ENCODE measurements at regions not wholly inside any gene's neighbourhood (a gene's known extent, or its start where the extent isn't known, plus 50 kb on each side); places are given as distances from the start of the nearest gene placed in this dataset.

DNA sequence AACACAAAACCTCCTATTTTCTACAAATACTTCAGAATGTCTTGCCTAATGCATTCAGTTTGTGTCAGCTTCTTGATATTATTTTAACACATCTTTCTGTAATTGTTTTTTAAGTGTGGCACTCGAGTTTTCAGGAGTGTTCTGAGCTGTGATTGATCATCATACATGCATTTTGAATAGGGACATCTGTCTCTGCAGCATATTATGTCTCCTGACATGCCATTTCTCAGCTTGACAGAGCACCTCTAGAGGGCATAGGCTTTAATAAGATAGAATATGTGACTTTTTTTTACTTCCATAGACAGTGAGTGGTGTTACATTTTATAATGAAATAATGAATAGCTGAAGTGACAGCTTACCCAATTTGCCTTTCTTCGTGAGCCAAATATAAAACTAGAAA is 219.2 kb upstream of the HDAC9 start:
- WGBS (ENCODE audit: missing lambda C conversion rate): 13% methylated on average over 2 of the region's 2 CpGs
- TF ChIP-seq, protein P1, sequence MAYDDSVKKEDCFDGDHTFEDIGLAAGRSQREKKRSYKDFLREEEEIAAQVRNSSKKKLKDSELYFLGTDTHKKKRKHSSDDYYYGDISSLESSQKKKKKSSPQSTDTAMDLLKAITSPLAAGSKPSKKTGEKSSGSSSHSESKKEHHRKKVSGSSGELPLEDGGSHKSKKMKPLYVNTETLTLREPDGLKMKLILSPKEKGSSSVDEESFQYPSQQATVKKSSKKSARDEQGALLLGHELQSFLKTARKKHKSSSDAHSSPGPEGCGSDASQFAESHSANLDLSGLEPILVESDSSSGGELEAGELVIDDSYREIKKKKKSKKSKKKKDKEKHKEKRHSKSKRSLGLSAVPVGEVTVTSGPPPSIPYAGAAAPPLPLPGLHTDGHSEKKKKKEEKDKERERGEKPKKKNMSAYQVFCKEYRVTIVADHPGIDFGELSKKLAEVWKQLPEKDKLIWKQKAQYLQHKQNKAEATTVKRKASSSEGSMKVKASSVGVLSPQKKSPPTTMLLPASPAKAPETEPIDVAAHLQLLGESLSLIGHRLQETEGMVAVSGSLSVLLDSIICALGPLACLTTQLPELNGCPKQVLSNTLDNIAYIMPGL (CRISPR knock-in tag; IDR thresholded peaks at IDR 0.05; ENCODE audit: borderline replicate concordance): no peak
- TF ChIP-seq, protein P2, sequence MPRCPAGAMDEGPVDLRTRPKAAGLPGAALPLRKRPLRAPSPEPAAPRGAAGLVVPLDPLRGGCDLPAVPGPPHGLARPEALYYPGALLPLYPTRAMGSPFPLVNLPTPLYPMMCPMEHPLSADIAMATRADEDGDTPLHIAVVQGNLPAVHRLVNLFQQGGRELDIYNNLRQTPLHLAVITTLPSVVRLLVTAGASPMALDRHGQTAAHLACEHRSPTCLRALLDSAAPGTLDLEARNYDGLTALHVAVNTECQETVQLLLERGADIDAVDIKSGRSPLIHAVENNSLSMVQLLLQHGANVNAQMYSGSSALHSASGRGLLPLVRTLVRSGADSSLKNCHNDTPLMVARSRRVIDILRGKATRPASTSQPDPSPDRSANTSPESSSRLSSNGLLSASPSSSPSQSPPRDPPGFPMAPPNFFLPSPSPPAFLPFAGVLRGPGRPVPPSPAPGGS (IDR thresholded peaks at IDR 0.05): no peak
- no peak for TF ChIP-seq EP300 (IDR thresholded peaks at IDR 0.05)
- TF ChIP-seq RCOR1 (IDR thresholded peaks at IDR 0.05; ENCODE audit: low read depth, low read length): no peak
- TF ChIP-seq EHMT2 (IDR thresholded peaks at IDR 0.05; ENCODE audit: low read depth): no peak
- no peak for TF ChIP-seq ZSCAN20 (CRISPR knock-in tag; IDR thresholded peaks at IDR 0.05)
- no peak for TF ChIP-seq POLR2A (IDR thresholded peaks at IDR 0.05; ENCODE audit: low read length)
- no peak for TF ChIP-seq ZFP36 (IDR thresholded peaks at IDR 0.05; ENCODE audit: borderline replicate concordance, partially characterized antibody)
- TF ChIP-seq, protein P3, sequence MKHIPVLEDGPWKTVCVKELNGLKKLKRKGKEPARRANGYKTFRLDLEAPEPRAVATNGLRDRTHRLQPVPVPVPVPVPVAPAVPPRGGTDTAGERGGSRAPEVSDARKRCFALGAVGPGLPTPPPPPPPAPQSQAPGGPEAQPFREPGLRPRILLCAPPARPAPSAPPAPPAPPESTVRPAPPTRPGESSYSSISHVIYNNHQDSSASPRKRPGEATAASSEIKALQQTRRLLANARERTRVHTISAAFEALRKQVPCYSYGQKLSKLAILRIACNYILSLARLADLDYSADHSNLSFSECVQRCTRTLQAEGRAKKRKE (CRISPR knock-in tag; IDR thresholded peaks at IDR 0.05; ENCODE audit: low read depth): no peak
- TF ChIP-seq TP53 (CRISPR knock-in tag; IDR thresholded peaks at IDR 0.05): no peak
- TF ChIP-seq CBX8 (IDR thresholded peaks at IDR 0.05): no peak
- TF ChIP-seq, protein P4, sequence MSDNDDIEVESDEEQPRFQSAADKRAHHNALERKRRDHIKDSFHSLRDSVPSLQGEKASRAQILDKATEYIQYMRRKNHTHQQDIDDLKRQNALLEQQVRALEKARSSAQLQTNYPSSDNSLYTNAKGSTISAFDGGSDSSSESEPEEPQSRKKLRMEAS (IDR thresholded peaks at IDR 0.05): no peak
- TF ChIP-seq, protein P5, sequence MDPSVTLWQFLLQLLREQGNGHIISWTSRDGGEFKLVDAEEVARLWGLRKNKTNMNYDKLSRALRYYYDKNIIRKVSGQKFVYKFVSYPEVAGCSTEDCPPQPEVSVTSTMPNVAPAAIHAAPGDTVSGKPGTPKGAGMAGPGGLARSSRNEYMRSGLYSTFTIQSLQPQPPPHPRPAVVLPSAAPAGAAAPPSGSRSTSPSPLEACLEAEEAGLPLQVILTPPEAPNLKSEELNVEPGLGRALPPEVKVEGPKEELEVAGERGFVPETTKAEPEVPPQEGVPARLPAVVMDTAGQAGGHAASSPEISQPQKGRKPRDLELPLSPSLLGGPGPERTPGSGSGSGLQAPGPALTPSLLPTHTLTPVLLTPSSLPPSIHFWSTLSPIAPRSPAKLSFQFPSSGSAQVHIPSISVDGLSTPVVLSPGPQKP (IDR thresholded peaks at IDR 0.05; ENCODE audit: low read depth, low read length): no peak
- no peak for TF ChIP-seq POLR2AphosphoS2 (conservative IDR thresholded peaks at IDR 0.05; ENCODE audit: low read length)
- no peak for TF ChIP-seq KDM5A (IDR thresholded peaks at IDR 0.05)
- no peak for TF ChIP-seq RNF2 (IDR thresholded peaks at IDR 0.05; ENCODE audit: borderline replicate concordance, low read depth)
- H3K4me2 ChIP-seq: no peak overlapping the region
- ATAC-seq (no peak), FAIRE-seq (no peak), DNase-seq (ENCODE audit: low read depth in 1 of 2, low spot score in 1 of 2) (no peak)
- H3K27ac ChIP-seq: no peak overlapping the region
- H3K4me3 ChIP-seq: no peak overlapping the region
- no peaks in the 10 kb centered on the region for H3K9me3 ChIP-seq
- POLR2A ChIA-PET: no interaction called here
- CTCF ChIA-PET: no interaction called here
- no peaks in the 10 kb centered on the region for H3K4me1 ChIP-seq

DNA sequence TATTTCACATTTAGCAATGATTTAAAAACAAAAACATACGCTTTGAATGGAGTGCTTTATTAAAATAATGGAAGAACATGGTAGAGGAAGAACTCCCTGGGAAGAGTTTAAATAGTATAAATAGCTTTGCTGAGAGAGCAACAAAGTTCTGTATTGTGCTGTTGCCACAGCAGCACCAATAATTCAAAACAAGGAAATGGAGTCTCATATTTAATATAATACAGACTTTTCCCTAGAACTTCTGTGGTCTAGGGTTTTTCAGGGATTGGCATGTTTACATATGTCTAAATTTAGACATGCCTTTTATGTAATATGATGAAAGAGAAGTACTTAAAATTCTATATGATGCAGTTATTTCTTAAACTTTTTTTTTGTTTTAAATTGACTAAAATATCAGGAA is 217.2 kb upstream of the HDAC9 start:
- Histone ChIP-seq H3K4me3 (no peak overlapping the region), H3K9me3 (no peaks in the 10 kb centered on the region), H3K4me2 (no peak overlapping the region), H3K27ac (no peak overlapping the region), H3K4me1 (no peaks in the 10 kb centered on the region)
- DNase-seq (ENCODE audit: low read depth in 1 of 2, low spot score in 1 of 2) (peak in 1 of 2 experiments; percentile 6), ATAC-seq (no peak), FAIRE-seq (no peak)
- TF ChIP-seq HOXA7 (CRISPR knock-in tag; IDR thresholded peaks at IDR 0.05): no peak
- no peak for TF ChIP-seq NR3C1 (IDR thresholded peaks at IDR 0.05)
- TF ChIP-seq, protein P5 (IDR thresholded peaks at IDR 0.05; ENCODE audit: low read depth, low read length): no peak
- TF ChIP-seq, protein P6, sequence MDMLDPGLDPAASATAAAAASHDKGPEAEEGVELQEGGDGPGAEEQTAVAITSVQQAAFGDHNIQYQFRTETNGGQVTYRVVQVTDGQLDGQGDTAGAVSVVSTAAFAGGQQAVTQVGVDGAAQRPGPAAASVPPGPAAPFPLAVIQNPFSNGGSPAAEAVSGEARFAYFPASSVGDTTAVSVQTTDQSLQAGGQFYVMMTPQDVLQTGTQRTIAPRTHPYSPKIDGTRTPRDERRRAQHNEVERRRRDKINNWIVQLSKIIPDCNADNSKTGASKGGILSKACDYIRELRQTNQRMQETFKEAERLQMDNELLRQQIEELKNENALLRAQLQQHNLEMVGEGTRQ (IDR thresholded peaks at IDR 0.05): no peak
- TF ChIP-seq CEBPB (IDR thresholded peaks at IDR 0.05): no peak
- TF ChIP-seq JUNB (IDR thresholded peaks at IDR 0.05): no peak
- TF ChIP-seq, protein P3 (CRISPR knock-in tag; IDR thresholded peaks at IDR 0.05; ENCODE audit: low read depth): no peak
- TF ChIP-seq MAZ (IDR thresholded peaks at IDR 0.05; ENCODE audit: borderline replicate concordance, low read depth, low read length): no peak
- no peak for TF ChIP-seq HOXB5 (CRISPR knock-in tag; IDR thresholded peaks at IDR 0.05)
- TF ChIP-seq FOSL2 (IDR thresholded peaks at IDR 0.05): no peak
- no peak for TF ChIP-seq FOSL2 (CRISPR knock-in tag; IDR thresholded peaks at IDR 0.05)
- no peak for TF ChIP-seq ESRRA (IDR thresholded peaks at IDR 0.05; ENCODE audit: borderline replicate concordance, low read length)
- no peak for TF ChIP-seq RFX5 (IDR thresholded peaks at IDR 0.05)
- ChIA-PET POLR2A (no interaction called here), CTCF (no interaction called here)
- WGBS (ENCODE audit: missing lambda C conversion rate): 30% methylated on average over 1 of the region's 1 CpG
